Caco-2 (cell line): ENCODE measurements at regions not wholly inside any gene's neighbourhood (a gene's known extent, or its start where the extent isn't known, plus 50 kb on each side); places are given as distances from the start of the nearest gene placed in this dataset.
A peak's percentile ranks its signal among the peaks of the same experiment; 100 is the strongest.

Source experiments
- BruUV-seq: library from RNA; stranded (reverse); fragments of 400-500 nt; replicated peaks from 2 replicates; lab custom pipeline; 2021; lab: Mats Ljungman, UMichigan
- CTCF ChIA-PET: fragments of 300-600 bp; sonication (Branson Sonifier 250); formaldehyde crosslinking; loops from one replicate; lab custom pipeline; 2022; ENCODE audit warnings: antibody characterized with exemption; lab: Charles Lee
- POLR2A ChIA-PET: fragments of 300-600 bp; sonication (Branson Sonifier 250); formaldehyde crosslinking; loops from one replicate; lab custom pipeline; 2022; ENCODE audit warnings: antibody characterized with exemption; lab: Charles Lee
- DNase-seq, 2 experiments: peaks; one replicate each; pipeline versions ENCODE4 v3.0.0 to v3.0.0-alpha.2; 2020 to 2022
- H3K27me3 ChIP-seq: replicated peaks from 2 replicates; pipeline ENCODE4 v1.6.0; 2011; ENCODE audit warnings: low read length; ENCODE audit not compliant: control insufficient read depth, insufficient read depth
- H3K36me3 ChIP-seq: 2 replicates; pipeline ENCODE4 v1.5.1; 2011; ENCODE audit warnings: low read length; ENCODE audit not compliant: control insufficient read depth, insufficient read depth
- H3K4me1 ChIP-seq: fragments of 250-450 bp; sonication (Bioruptor Pico); 2 replicates; pipeline ENCODE4 v1.5.1; 2020; ENCODE audit warnings: mild to moderate bottlenecking
- H3K4me3 ChIP-seq: 2 replicates; pipeline ENCODE4 v1.5.1; 2011; ENCODE audit warnings: low read depth, mild to moderate bottlenecking, control low read depth, low read length
- H3K9me3 ChIP-seq: fragments of 250-450 bp; sonication (Bioruptor Pico); 2 replicates; pipeline ENCODE4 v1.5.1; 2020; ENCODE audit warnings: mild to moderate bottlenecking, moderate library complexity
- H3K27ac Mint-ChIP-seq: one replicate; pipeline ENCODE4 v1.8.0; 2022; ENCODE audit warnings: mixed read lengths; ENCODE audit not compliant: unreplicated experiment
- H3K27me3 Mint-ChIP-seq: one replicate; pipeline ENCODE4 v1.8.0; 2022; ENCODE audit warnings: mixed read lengths; ENCODE audit not compliant: insufficient read depth, unreplicated experiment
- H3K36me3 Mint-ChIP-seq: one replicate; pipeline ENCODE4 v1.8.0; 2022; ENCODE audit warnings: mild to moderate bottlenecking, mixed read lengths; ENCODE audit not compliant: insufficient read depth, unreplicated experiment
- H3K4me1 Mint-ChIP-seq: one replicate; pipeline ENCODE4 v1.8.0; 2022; ENCODE audit warnings: low read depth, mixed read lengths; ENCODE audit not compliant: unreplicated experiment
- H3K4me3 Mint-ChIP-seq: one replicate; pipeline ENCODE4 v1.8.0; 2022; ENCODE audit warnings: mild to moderate bottlenecking, moderate library complexity, mixed read lengths; ENCODE audit not compliant: unreplicated experiment
- H3K9me3 Mint-ChIP-seq: one replicate; pipeline ENCODE4 v1.8.0; 2022; ENCODE audit warnings: mixed read lengths; ENCODE audit not compliant: unreplicated experiment
- intact Hi-C: fragments of 100-400 bp; cut with micrococcal nuclease; formaldehyde crosslinking; loops from one replicate; pipeline ENCODE4 v1.10.0; 2022; ENCODE audit not compliant: unreplicated experiment
- TF ChIP-seq, protein P1 (sequence below), 2 experiments: fragments of 200-600 bp in 1 of 2; IDR thresholded peaks; 1 replicate in 1 of 2; 2 replicates in 1 of 2; pipeline versions ENCODE4 v1.5.1 to v1.8.0; 2011 to 2022; ENCODE audit warnings: antibody characterized with exemption in 1 of 2, control low read depth in 1 of 2, inconsistent platforms in 1 of 2, low read depth in 1 of 2, low read length in 1 of 2, mild to moderate bottlenecking in 1 of 2, moderate library complexity in 1 of 2; ENCODE audit not compliant: insufficient read depth in 1 of 2, severe bottlenecking in 1 of 2, unreplicated experiment in 1 of 2

- Mint-ChIP-seq H3K9me3 (no peaks in the 10 kb centered on the region), H3K27ac (peak overlapping the region; percentile 97), H3K36me3 (peaks cover 13% of the 10 kb centered on the region), H3K4me1 (peaks cover 53% of the 10 kb centered on the region), H3K4me3 (peak overlapping the region; percentile 88), H3K27me3 (no peaks in the 10 kb centered on the region)
- ChIA-PET CTCF (interaction anchor here (1.0 to 3.1 kb wide), 2 partner anchors 107 to 137 kb away, joined by 13 to 14 read pairs; no protein-coding TSS in a partner anchor), POLR2A (interaction anchor here (0.5 to 1.9 kb wide), 6 partner anchors 11 to 137 kb away, joined by 3 to 10 read pairs (median 6); no protein-coding TSS in a partner anchor)
- TF ChIP-seq, protein P1, sequence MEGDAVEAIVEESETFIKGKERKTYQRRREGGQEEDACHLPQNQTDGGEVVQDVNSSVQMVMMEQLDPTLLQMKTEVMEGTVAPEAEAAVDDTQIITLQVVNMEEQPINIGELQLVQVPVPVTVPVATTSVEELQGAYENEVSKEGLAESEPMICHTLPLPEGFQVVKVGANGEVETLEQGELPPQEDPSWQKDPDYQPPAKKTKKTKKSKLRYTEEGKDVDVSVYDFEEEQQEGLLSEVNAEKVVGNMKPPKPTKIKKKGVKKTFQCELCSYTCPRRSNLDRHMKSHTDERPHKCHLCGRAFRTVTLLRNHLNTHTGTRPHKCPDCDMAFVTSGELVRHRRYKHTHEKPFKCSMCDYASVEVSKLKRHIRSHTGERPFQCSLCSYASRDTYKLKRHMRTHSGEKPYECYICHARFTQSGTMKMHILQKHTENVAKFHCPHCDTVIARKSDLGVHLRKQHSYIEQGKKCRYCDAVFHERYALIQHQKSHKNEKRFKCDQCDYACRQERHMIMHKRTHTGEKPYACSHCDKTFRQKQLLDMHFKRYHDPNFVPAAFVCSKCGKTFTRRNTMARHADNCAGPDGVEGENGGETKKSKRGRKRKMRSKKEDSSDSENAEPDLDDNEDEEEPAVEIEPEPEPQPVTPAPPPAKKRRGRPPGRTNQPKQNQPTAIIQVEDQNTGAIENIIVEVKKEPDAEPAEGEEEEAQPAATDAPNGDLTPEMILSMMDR (IDR thresholded peaks at IDR 0.05; ENCODE audit: insufficient read depth in 1 of 2, low read depth in 1 of 2, low read length in 1 of 2, severe bottlenecking in 1 of 2, unreplicated experiment in 1 of 2) = no peak
- no peaks in the 10 kb centered on the region for H3K9me3 ChIP-seq
- H3K36me3 ChIP-seq = no peaks in the 10 kb centered on the region
- no peak overlapping the region for H3K4me3 ChIP-seq
- peak; percentile 71 to 84 for DNase-seq
- H3K4me1 ChIP-seq = peaks cover 75% of the 10 kb centered on the region
- intact Hi-C loops = loop anchor here (1.0 to 2.0 kb wide), 3 partner anchors 12 to 48 kb away; no protein-coding TSS in a partner anchor
- H3K27me3 ChIP-seq = no peaks in the 10 kb centered on the region
- BruUV-seq = no TSS peak
These were observed 106.4 kb downstream of the ARF6 start for GRCh38 chr14:49999146-49999761.

DNA sequence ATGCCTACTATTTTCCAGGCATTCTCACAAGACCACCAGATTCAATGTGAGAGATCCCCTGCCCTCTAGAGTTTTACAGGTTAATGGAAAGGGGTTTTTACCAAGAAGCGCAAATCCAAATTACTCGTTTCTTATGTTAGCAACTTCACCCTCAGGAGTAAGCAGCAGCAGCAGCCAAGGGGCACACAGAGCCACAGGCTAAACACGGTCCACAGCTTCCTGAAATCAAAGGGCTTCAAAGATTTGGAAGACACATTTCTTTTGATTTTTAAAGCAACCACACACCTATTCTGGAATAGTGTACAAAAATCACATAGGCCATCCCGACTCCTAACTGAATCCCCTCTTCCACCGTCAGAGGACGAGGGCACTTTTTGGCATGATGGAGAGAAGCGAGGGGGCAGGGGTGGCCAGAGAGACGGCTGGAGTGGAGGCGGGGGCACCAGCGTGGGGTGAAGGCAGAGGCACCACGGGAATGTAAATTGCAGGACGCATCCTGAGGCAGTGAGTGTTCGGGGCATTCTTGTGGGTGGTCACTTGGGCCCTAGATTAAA is 107.0 kb downstream of the ARF6 start:
- no peaks in the 10 kb centered on the region for H3K9me3 ChIP-seq
- DNase-seq = no peak
- H3K4me3 ChIP-seq = peak overlapping the region; percentile 6
- ChIA-PET CTCF (interaction anchor here (1.0 to 3.1 kb wide), 2 partner anchors 108 to 138 kb away, joined by 13 to 14 read pairs; no protein-coding TSS in a partner anchor), POLR2A (interaction anchor here (0.5 to 1.9 kb wide), 6 partner anchors 33 to 137 kb away, joined by 3 to 10 read pairs (median 5); partner anchors contain the start of gene ARF6)
- no peaks in the 10 kb centered on the region for H3K36me3 ChIP-seq
- Mint-ChIP-seq H3K4me1 (peaks cover 55% of the 10 kb centered on the region), H3K27ac (peak overlapping the region; percentile 97), H3K9me3 (no peaks in the 10 kb centered on the region), H3K4me3 (peak overlapping the region; percentile 88), H3K36me3 (peaks cover 13% of the 10 kb centered on the region), H3K27me3 (no peaks in the 10 kb centered on the region)
- H3K4me1 ChIP-seq = peaks cover 75% of the 10 kb centered on the region
- no TSS peak for BruUV-seq
- TF ChIP-seq, protein P1 (IDR thresholded peaks at IDR 0.05; ENCODE audit: insufficient read depth in 1 of 2, low read depth in 1 of 2, low read length in 1 of 2, severe bottlenecking in 1 of 2, unreplicated experiment in 1 of 2) = no peak
- intact Hi-C loops = loop anchor here (1.0 to 10.0 kb wide), 6 partner anchors 13 to 225 kb away; no protein-coding TSS in a partner anchor
- H3K27me3 ChIP-seq = no peaks in the 10 kb centered on the region

DNA sequence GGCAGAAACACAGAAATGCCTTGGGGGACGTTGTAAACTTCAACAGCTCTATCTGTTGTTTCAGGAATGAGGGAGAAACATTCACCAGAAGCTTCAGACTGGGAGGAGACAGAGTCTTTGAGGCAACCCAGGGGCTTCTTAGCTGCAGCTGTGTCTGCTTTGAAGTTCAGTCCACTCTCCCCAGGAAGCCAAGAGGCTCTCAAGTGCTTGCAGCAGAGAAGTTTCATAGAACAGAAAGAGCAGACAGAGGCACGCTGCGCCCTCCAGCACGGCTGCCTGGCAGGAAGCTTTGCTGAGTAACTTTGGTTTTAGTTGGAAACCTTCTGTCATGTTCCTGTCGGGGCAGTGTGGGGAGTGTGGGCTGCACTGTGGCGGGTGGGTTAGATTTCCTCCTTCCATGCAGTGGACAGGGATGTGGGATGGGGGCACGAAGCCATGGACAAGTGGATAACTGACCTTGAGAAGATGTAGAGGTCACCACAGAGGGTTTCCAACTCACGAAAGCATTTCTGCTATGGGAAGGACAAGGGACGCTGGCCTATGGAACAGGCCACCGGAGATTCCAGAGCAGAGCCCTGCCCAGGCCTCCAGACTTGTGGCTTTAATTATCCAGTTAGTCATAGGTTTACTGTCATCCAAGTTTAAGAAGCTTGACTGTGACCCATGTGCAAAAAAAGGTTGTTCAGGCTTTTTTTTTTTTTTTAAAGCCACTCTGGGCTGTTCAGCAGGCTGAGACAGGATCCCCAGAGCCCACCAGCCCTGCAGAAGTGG is 107.7 kb downstream of the ARF6 start:
- peak; percentile 53 to 69 for DNase-seq
- CTCF ChIA-PET = interaction anchor here (1.2 to 3.1 kb wide), 2 partner anchors 132 to 138 kb away, joined by 5 to 14 read pairs; no protein-coding TSS in a partner anchor
- peaks cover 13% of the 10 kb centered on the region for H3K36me3 Mint-ChIP-seq
- TF ChIP-seq, protein P1 (IDR thresholded peaks at IDR 0.05; ENCODE audit: insufficient read depth in 1 of 2, low read depth in 1 of 2, low read length in 1 of 2, severe bottlenecking in 1 of 2, unreplicated experiment in 1 of 2) = no peak
- H3K4me1 Mint-ChIP-seq = peaks cover 54% of the 10 kb centered on the region
- Histone ChIP-seq H3K9me3 (no peaks in the 10 kb centered on the region), H3K27me3 (no peaks in the 10 kb centered on the region), H3K4me1 (peaks cover 75% of the 10 kb centered on the region), H3K36me3 (no peaks in the 10 kb centered on the region), H3K4me3 (peak overlapping the region; percentile 6)
- no peaks in the 10 kb centered on the region for H3K9me3 Mint-ChIP-seq
- BruUV-seq = TSS peak; percentile 22
- POLR2A ChIA-PET = interaction anchor here (0.6 to 1.9 kb wide), 8 partner anchors 18 to 138 kb away, joined by 3 to 10 read pairs (median 4); partner anchors contain the start of gene ARF6
- H3K4me3 Mint-ChIP-seq = peak overlapping the region; percentile 88
- no peaks in the 10 kb centered on the region for H3K27me3 Mint-ChIP-seq
- H3K27ac Mint-ChIP-seq = peak overlapping the region; percentile 97
- intact Hi-C loops = loop anchor here (1.0 to 10.0 kb wide), 4 partner anchors 54 to 226 kb away; no protein-coding TSS in a partner anchor
